RCC 7860 (cell line): ENCODE measurements at regions not wholly inside any gene's neighbourhood (a gene's known extent, or its start where the extent isn't known, plus 50 kb on each side); places are given as distances from the start of the nearest gene placed in this dataset.

Experiments
- DNase-seq: peaks from one replicate; pipeline ENCODE4 v3.0.0-alpha.2; 2015; ENCODE audit warnings: low spot score
- FAIRE-seq: peaks from 2 replicates; lab custom pipeline; 2012; peaks lifted over from hg19 to GRCh38; lab: Jason Lieb, UNC

GRCh38 chr2:14530506-14530905 lies 102.0 kb upstream of the LRATD1 start:
- FAIRE-seq (no peak), DNase-seq (no peak)

GRCh38 chr2:14533131-14533757 lies 99.3 kb upstream of the LRATD1 start:
- FAIRE-seq = no peak
- DNase-seq = no peak

GRCh38 chr2:14535156-14535555 lies 97.4 kb upstream of the LRATD1 start:
- DNase-seq (no peak), FAIRE-seq (no peak)

- DNase-seq = no peak
- FAIRE-seq = no peak
Observed at GRCh38 chr2:14536976-14537375, 95.5 kb upstream of the LRATD1 start.

GRCh38 chr2:14540015-14540414 lies 92.5 kb upstream of the LRATD1 start:
- DNase-seq (no peak), FAIRE-seq (no peak)

GRCh38 chr2:14543284-14543683 lies 89.2 kb upstream of the LRATD1 start:
- FAIRE-seq (no peak), DNase-seq (no peak)

- FAIRE-seq (no peak), DNase-seq (no peak)
Observed at GRCh38 chr2:14544247-14544646, 88.3 kb upstream of the LRATD1 start.

GRCh38 chr2:14547830-14548229 lies 84.7 kb upstream of the LRATD1 start:
- FAIRE-seq (no peak), DNase-seq (no peak)

- FAIRE-seq (no peak), DNase-seq (no peak)
Observed at GRCh38 chr2:14550658-14551057, 81.9 kb upstream of the LRATD1 start.

GRCh38 chr2:14551069-14551468 lies 81.4 kb upstream of the LRATD1 start:
- DNase-seq (no peak), FAIRE-seq (no peak)

GRCh38 chr2:14552286-14552685 lies 80.2 kb upstream of the LRATD1 start:
- DNase-seq (no peak), FAIRE-seq (no peak)

GRCh38 chr2:14552818-14553217 lies 79.7 kb upstream of the LRATD1 start:
- FAIRE-seq = no peak
- no peak for DNase-seq

- no peak for DNase-seq
- FAIRE-seq = no peak
Observed at GRCh38 chr2:14554849-14555545, 77.5 kb upstream of the LRATD1 start.

GRCh38 chr2:14557111-14557510 lies 75.4 kb upstream of the LRATD1 start:
- FAIRE-seq (no peak), DNase-seq (no peak)

GRCh38 chr2:14557916-14558315 lies 74.6 kb upstream of the LRATD1 start:
- DNase-seq (no peak), FAIRE-seq (no peak)

GRCh38 chr2:14558335-14558919 lies 74.1 kb upstream of the LRATD1 start:
- no peak for FAIRE-seq
- no peak for DNase-seq

- FAIRE-seq (no peak), DNase-seq (no peak)
Observed at GRCh38 chr2:14560716-14561115, 71.8 kb upstream of the LRATD1 start.

GRCh38 chr2:14563324-14563723 lies 69.2 kb upstream of the LRATD1 start:
- DNase-seq = no peak
- FAIRE-seq = no peak

- no peak for FAIRE-seq
- DNase-seq = no peak
Observed at GRCh38 chr2:14565666-14566065, 66.9 kb upstream of the LRATD1 start.

- DNase-seq (no peak), FAIRE-seq (no peak)
Observed at GRCh38 chr2:14567561-14567960, 65.0 kb upstream of the LRATD1 start.

- DNase-seq = no peak
- FAIRE-seq = no peak
Observed at GRCh38 chr2:14569294-14569693, 63.2 kb upstream of the LRATD1 start.

GRCh38 chr2:14572633-14573032 lies 59.9 kb upstream of the LRATD1 start:
- FAIRE-seq = no peak

More at GRCh38 chr2:14572633-14573032, 59.9 kb upstream of the LRATD1 start:
- no peak for DNase-seq
